ENCODE measurements at regions not wholly inside any gene's neighbourhood (a gene's known extent, or its start where the extent isn't known, plus 50 kb on each side); places are given as distances from the start of the nearest gene placed in this dataset.

GRCh38 chr2:149819356-149819957 lies 231.9 kb upstream of the MMADHC start:
- TF ChIP-seq POLR2A (IDR thresholded peaks at IDR 0.05) (no peak), POLR2AphosphoS5 (IDR thresholded peaks at IDR 0.05) (no peak)
- TF ChIP-seq, protein P1, sequence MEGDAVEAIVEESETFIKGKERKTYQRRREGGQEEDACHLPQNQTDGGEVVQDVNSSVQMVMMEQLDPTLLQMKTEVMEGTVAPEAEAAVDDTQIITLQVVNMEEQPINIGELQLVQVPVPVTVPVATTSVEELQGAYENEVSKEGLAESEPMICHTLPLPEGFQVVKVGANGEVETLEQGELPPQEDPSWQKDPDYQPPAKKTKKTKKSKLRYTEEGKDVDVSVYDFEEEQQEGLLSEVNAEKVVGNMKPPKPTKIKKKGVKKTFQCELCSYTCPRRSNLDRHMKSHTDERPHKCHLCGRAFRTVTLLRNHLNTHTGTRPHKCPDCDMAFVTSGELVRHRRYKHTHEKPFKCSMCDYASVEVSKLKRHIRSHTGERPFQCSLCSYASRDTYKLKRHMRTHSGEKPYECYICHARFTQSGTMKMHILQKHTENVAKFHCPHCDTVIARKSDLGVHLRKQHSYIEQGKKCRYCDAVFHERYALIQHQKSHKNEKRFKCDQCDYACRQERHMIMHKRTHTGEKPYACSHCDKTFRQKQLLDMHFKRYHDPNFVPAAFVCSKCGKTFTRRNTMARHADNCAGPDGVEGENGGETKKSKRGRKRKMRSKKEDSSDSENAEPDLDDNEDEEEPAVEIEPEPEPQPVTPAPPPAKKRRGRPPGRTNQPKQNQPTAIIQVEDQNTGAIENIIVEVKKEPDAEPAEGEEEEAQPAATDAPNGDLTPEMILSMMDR (IDR thresholded peaks at IDR 0.05 in 8 of 11, conservative IDR thresholded peaks at IDR 0.05 in 3 of 11), result no peak

All from spleen (tissue), 7 donors.